GM23338 (cell line): ENCODE measurements at regions not wholly inside any gene's neighbourhood (a gene's known extent, or its start where the extent isn't known, plus 50 kb on each side); places are given as distances from the start of the nearest gene placed in this dataset.

ENCODE experiments used
- CREB1 ChIP-seq: fragments of 250-450 bp; sonication (Bioruptor Pico); IDR thresholded peaks from 2 replicates; pipeline ENCODE4 v1.5.0; 2020; ENCODE audit warnings: low read depth, mild to moderate bottlenecking, moderate library complexity
- POLR2AphosphoS5 ChIP-seq: IDR thresholded peaks from 2 replicates; pipeline ENCODE4 v1.6.1; 2016; ENCODE audit warnings: antibody characterized with exemption, low read depth
- TF ChIP-seq, protein P1 (sequence below), 2 experiments: fragments of 200-600 bp in 1 of 2; sonication (generic) in 1 of 2; conservative IDR thresholded peaks; 2 replicates each; pipeline versions ENCODE4 v1.5.1 to v1.6.1; 2016 to 2017; ENCODE audit warnings: antibody characterized with exemption in 2 of 2, low read depth in 2 of 2, mild to moderate bottlenecking in 2 of 2, moderate library complexity in 1 of 2

DNA sequence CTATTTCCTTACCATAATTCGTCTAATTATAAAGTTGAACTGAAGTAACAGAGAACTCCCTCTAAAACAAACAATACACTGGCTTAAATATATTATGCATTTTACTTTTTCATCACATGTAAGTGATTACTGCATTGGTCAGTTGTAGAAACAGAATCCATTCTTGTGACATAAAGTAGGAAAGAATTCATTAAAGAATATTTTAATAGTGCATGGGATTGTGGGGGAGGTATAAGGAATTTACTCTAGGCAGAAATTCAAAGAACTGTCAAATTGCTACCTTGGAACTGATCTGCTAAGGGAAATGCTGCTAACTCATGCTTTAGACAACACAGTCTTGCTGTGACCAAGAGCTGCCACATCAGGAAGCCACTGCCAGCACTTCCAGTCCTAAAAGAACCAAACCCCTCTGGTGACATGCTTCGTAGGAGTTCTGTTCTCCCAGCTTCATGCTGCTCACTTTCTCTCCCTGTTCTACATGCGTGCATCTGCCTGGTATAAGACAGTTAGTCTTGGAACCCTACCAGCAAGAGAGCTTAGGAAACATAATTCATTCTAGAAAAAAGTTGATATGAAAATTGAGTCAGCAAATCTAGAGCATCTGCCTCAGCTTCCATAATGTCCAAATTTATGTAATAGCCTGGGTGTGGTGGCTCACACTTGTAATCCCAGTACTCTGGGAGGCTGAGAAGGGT lies 1137.6 kb upstream of the NXPH2 start:
- TF ChIP-seq CREB1 (CRISPR knock-in tag) (no peak), POLR2AphosphoS5 (no peak)
- TF ChIP-seq, protein P1, sequence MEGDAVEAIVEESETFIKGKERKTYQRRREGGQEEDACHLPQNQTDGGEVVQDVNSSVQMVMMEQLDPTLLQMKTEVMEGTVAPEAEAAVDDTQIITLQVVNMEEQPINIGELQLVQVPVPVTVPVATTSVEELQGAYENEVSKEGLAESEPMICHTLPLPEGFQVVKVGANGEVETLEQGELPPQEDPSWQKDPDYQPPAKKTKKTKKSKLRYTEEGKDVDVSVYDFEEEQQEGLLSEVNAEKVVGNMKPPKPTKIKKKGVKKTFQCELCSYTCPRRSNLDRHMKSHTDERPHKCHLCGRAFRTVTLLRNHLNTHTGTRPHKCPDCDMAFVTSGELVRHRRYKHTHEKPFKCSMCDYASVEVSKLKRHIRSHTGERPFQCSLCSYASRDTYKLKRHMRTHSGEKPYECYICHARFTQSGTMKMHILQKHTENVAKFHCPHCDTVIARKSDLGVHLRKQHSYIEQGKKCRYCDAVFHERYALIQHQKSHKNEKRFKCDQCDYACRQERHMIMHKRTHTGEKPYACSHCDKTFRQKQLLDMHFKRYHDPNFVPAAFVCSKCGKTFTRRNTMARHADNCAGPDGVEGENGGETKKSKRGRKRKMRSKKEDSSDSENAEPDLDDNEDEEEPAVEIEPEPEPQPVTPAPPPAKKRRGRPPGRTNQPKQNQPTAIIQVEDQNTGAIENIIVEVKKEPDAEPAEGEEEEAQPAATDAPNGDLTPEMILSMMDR (conservative IDR thresholded peaks at IDR 0.05; ENCODE audit: low read depth in 2 of 2) = no peak
